Activated CD4-positive, alpha-beta T cell treated with anti-CD3 and anti-CD28 coated beads, Interleukin-2, amount 10 ng/mL, durations not matched to agents 24 days and 14 days (primary cell): ENCODE measurements at regions not wholly inside any gene's neighbourhood (a gene's known extent, or its start where the extent isn't known, plus 50 kb on each side); places are given as distances from the start of the nearest gene placed in this dataset.

Experiments
- DNase-seq: peaks from one replicate; pipeline ENCODE4 v3.0.0; 2022
- H3K27ac Mint-ChIP-seq: one replicate; pipeline ENCODE4 v1.8.0; 2022; ENCODE audit warnings: mild to moderate bottlenecking, mixed read lengths
- H3K27me3 Mint-ChIP-seq: one replicate; pipeline ENCODE4 v1.8.0; 2022; ENCODE audit warnings: mixed read lengths
- H3K36me3 Mint-ChIP-seq: one replicate; pipeline ENCODE4 v1.8.0; 2022; ENCODE audit warnings: low read depth, mild to moderate bottlenecking, mixed read lengths
- H3K4me1 Mint-ChIP-seq: one replicate; pipeline ENCODE4 v1.8.0; 2021; ENCODE audit warnings: mixed read lengths
- H3K4me3 Mint-ChIP-seq: one replicate; pipeline ENCODE4 v1.8.0; 2022; ENCODE audit warnings: mild to moderate bottlenecking, moderate library complexity, mixed read lengths
- H3K9me3 Mint-ChIP-seq: one replicate; pipeline ENCODE4 v1.8.0; 2021; ENCODE audit warnings: mixed read lengths
- intact Hi-C: fragments of 100-400 bp; cut with micrococcal nuclease; formaldehyde crosslinking; loops from one replicate; pipeline ENCODE4 v1.15.1; 2023

- intact Hi-C loops = no loop called here
- no peak overlapping the region for H3K27ac Mint-ChIP-seq
- DNase-seq = no peak
- peaks cover 58% of the 10 kb centered on the region for H3K4me1 Mint-ChIP-seq
- no peaks in the 10 kb centered on the region for H3K9me3 Mint-ChIP-seq
- H3K36me3 Mint-ChIP-seq = no peaks in the 10 kb centered on the region
- no peak overlapping the region for H3K4me3 Mint-ChIP-seq
- H3K27me3 Mint-ChIP-seq = peaks cover 20% of the 10 kb centered on the region
Observed at GRCh38 chr15:70498096-70498626, 265.2 kb downstream of the UACA start.

GRCh38 chr15:70497661-70498060 is 265.7 kb downstream of the UACA start:
- peaks cover 20% of the 10 kb centered on the region for H3K27me3 Mint-ChIP-seq
- intact Hi-C loops = no loop called here
- H3K9me3 Mint-ChIP-seq = no peaks in the 10 kb centered on the region
- H3K36me3 Mint-ChIP-seq = no peaks in the 10 kb centered on the region
- DNase-seq = no peak
- H3K4me1 Mint-ChIP-seq = peaks cover 58% of the 10 kb centered on the region
- H3K4me3 Mint-ChIP-seq = no peak overlapping the region
- H3K27ac Mint-ChIP-seq = no peak overlapping the region

- DNase-seq = no peak
- no peaks in the 10 kb centered on the region for H3K36me3 Mint-ChIP-seq
- H3K9me3 Mint-ChIP-seq = no peaks in the 10 kb centered on the region
- H3K27me3 Mint-ChIP-seq = peaks cover 22% of the 10 kb centered on the region
- intact Hi-C loops = loop anchor here (1.0 kb wide), 1 partner anchor 10 kb away; no protein-coding TSS in a partner anchor
- peaks cover 66% of the 10 kb centered on the region for H3K4me1 Mint-ChIP-seq
- no peak overlapping the region for H3K4me3 Mint-ChIP-seq
- H3K27ac Mint-ChIP-seq = peak overlapping the region; percentile 9
Observed at GRCh38 chr15:70495991-70496599, 267.3 kb downstream of the UACA start.

- no peaks in the 10 kb centered on the region for H3K36me3 Mint-ChIP-seq
- no peaks in the 10 kb centered on the region for H3K9me3 Mint-ChIP-seq
- peaks cover 20% of the 10 kb centered on the region for H3K27me3 Mint-ChIP-seq
- no peak for DNase-seq
- peak overlapping the region; percentile 57 for H3K27ac Mint-ChIP-seq
- peaks cover 74% of the 10 kb centered on the region for H3K4me1 Mint-ChIP-seq
- intact Hi-C loops = loop anchor here (1.0 to 5.0 kb wide), 2 partner anchors 9 to 52 kb away; no protein-coding TSS in a partner anchor
- H3K4me3 Mint-ChIP-seq = no peak overlapping the region
Observed at GRCh38 chr15:70494852-70495571, 268.3 kb downstream of the UACA start.

- DNase-seq = no peak
- Mint-ChIP-seq H3K27me3 (peaks cover 24% of the 10 kb centered on the region), H3K4me3 (peak overlapping the region; percentile 7)
Observed at GRCh38 chr15:70494517-70494851, 268.9 kb downstream of the UACA start.

GRCh38 chr15:70493787-70494516 is 269.4 kb downstream of the UACA start:
- peaks cover 28% of the 10 kb centered on the region for H3K27me3 Mint-ChIP-seq
- peak overlapping the region; percentile 96 for H3K27ac Mint-ChIP-seq
- intact Hi-C loops = loop anchor here (2.0 to 5.0 kb wide), 2 partner anchors 15 to 53 kb away; no protein-coding TSS in a partner anchor
- peak overlapping the region; percentile 7 for H3K4me3 Mint-ChIP-seq
- DNase-seq = peak; percentile 66
- peaks cover 75% of the 10 kb centered on the region for H3K4me1 Mint-ChIP-seq
- H3K36me3 Mint-ChIP-seq = no peaks in the 10 kb centered on the region
- H3K9me3 Mint-ChIP-seq = no peaks in the 10 kb centered on the region

More at GRCh38 chr15:70494517-70494851, 268.9 kb downstream of the UACA start:
- peaks cover 72% of the 10 kb centered on the region for H3K4me1 Mint-ChIP-seq
- H3K36me3 Mint-ChIP-seq = no peaks in the 10 kb centered on the region
- H3K27ac Mint-ChIP-seq = no peak overlapping the region
- intact Hi-C loops = loop anchor here (5.0 kb wide), 1 partner anchor 53 kb away; no protein-coding TSS in a partner anchor
- no peaks in the 10 kb centered on the region for H3K9me3 Mint-ChIP-seq

DNA sequence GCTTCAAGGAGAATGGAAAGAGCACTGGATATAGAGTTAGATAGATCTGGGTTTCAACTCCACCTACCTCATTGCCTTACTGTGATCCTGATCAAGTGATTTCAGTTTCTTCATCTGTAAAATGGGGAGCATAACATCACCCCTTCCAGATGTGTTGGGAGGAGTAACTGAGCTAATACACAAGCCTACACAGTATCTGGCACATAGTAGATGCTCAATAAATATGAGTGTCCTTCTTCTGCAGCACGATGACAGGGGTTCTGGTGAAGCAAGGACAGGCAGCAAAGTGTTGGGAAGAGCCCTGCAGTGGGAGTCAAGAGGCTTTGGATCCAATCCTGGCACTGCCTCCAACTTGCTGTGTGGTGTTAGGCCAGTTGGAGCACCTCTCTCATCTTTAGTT is 270.0 kb downstream of the UACA start:
- Mint-ChIP-seq H3K27me3 (peaks cover 32% of the 10 kb centered on the region), H3K27ac (peak overlapping the region; percentile 96), H3K36me3 (no peaks in the 10 kb centered on the region), H3K4me3 (peak overlapping the region; percentile 81), H3K4me1 (peaks cover 78% of the 10 kb centered on the region), H3K9me3 (no peaks in the 10 kb centered on the region)
- peak; percentile 65 for DNase-seq
- intact Hi-C loops = loop anchor here (2.0 to 5.0 kb wide), 2 partner anchors 15 to 54 kb away; no protein-coding TSS in a partner anchor

DNA sequence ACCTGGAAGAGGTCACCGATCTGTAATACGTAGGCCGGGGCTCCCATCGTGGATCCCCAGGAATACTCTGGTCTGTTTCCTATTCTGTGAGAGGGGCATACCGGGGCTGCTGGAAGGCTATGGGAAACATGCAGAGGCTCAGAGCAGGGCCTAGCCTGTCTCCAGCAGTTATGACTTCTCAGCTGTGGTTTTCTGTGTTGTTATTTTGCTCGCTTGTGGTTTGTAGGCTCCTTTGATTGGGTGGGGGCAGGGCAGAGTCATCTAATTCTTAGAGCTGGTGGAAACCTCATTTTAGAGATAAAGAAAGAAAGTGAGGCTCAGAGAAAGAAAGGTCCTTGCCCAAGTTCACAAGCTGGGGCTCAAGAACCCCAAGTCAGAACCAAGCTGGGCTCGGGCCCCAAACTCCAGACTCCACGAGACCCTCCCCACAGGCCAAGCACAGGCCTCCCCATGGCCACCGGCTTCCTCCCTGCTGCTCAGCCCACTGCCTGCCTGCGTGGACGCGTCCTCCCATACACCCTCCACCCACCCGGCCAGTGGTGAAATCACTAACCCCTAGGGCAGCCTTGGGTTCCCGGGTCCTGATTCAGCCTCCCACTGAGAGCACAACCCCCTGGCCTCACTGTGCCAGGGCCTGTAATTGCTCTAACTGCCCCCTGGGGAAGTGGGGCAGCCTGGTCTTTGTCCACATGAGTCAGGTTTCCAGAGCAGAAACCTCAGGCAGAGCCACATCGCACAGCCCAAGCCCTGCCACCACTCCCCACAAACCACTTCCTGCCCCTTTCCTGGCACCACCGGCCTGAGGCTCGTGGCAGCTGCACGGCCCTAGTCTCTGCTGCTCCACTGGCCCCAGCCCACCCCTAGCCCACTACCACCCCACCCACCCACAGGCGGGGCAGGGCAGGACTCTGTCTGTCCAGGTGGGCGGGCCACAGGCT is 270.8 kb downstream of the UACA start:
- Mint-ChIP-seq H3K27ac (peak overlapping the region; percentile 96), H3K27me3 (peaks cover 31% of the 10 kb centered on the region), H3K4me3 (peak overlapping the region; percentile 81), H3K9me3 (no peaks in the 10 kb centered on the region), H3K36me3 (no peaks in the 10 kb centered on the region), H3K4me1 (peaks cover 85% of the 10 kb centered on the region)
- intact Hi-C loops = loop anchor here (1.0 to 5.0 kb wide), 8 partner anchors 12 to 918 kb away; no protein-coding TSS in a partner anchor
- DNase-seq = peak; percentile 96

DNA sequence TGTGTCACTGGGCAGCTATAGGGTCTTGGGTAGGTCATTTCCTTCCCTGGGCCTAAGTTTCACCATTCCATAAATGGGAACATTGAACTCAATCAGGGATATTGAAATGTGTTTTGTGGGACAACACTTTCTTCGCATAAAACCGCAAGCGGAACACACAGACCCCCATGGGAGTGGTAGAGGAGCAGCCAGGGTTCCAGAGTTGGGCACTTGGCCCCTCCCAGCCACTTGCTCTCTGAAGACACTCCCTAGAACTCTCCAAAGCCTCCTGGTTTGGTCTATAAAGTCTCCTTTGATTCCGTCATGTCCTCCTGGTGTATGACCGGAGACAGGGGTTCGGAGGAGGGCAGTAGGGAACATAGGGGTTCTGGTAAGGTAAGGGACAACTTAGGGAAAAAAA is 271.7 kb downstream of the UACA start:
- Mint-ChIP-seq H3K27ac (peak overlapping the region; percentile 96), H3K27me3 (peaks cover 27% of the 10 kb centered on the region), H3K4me1 (peaks cover 87% of the 10 kb centered on the region), H3K9me3 (no peaks in the 10 kb centered on the region), H3K4me3 (peak overlapping the region; percentile 81), H3K36me3 (no peaks in the 10 kb centered on the region)
- DNase-seq = peak; percentile 66
- intact Hi-C loops = loop anchor here (1.0 to 5.0 kb wide), 8 partner anchors 13 to 917 kb away; no protein-coding TSS in a partner anchor

- Mint-ChIP-seq H3K27me3 (peaks cover 24% of the 10 kb centered on the region), H3K27ac (peak overlapping the region; percentile 96), H3K9me3 (no peaks in the 10 kb centered on the region), H3K4me1 (peaks cover 88% of the 10 kb centered on the region), H3K4me3 (peak overlapping the region; percentile 81), H3K36me3 (no peaks in the 10 kb centered on the region)
- intact Hi-C loops = loop anchor here (5.0 kb wide), 1 partner anchor 56 kb away; no protein-coding TSS in a partner anchor
- DNase-seq = peak; percentile 81
Observed at GRCh38 chr15:70491201-70491621, 272.1 kb downstream of the UACA start.

DNA sequence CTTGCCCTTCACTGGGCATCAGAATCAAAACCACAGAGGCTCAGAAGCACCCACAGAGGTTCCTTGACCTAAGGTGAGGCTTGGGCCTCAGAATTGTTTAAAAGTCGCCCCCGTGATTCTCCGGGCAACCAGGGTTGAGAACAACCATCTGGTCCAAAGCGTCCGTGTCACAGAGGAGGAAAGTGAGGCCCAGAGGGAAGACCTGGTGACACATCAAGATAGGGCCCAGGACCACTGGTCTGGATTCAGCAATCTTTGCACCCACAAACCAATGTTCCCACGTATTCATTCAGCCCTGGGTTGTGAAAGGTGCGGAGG is 272.6 kb downstream of the UACA start:
- no peak for DNase-seq
- Mint-ChIP-seq H3K27me3 (peaks cover 23% of the 10 kb centered on the region), H3K4me3 (peak overlapping the region; percentile 81), H3K4me1 (peaks cover 88% of the 10 kb centered on the region), H3K9me3 (no peaks in the 10 kb centered on the region), H3K27ac (peak overlapping the region; percentile 96), H3K36me3 (no peaks in the 10 kb centered on the region)
- intact Hi-C loops = loop anchor here (5.0 kb wide), 1 partner anchor 57 kb away; no protein-coding TSS in a partner anchor

- Mint-ChIP-seq H3K36me3 (no peaks in the 10 kb centered on the region), H3K4me1 (peaks cover 87% of the 10 kb centered on the region), H3K27me3 (peaks cover 20% of the 10 kb centered on the region), H3K27ac (peak overlapping the region; percentile 49), H3K9me3 (no peaks in the 10 kb centered on the region), H3K4me3 (no peak overlapping the region)
- intact Hi-C loops = loop anchor here (5.0 kb wide), 1 partner anchor 57 kb away; no protein-coding TSS in a partner anchor
- no peak for DNase-seq
Observed at GRCh38 chr15:70490148-70490837, 273.1 kb downstream of the UACA start.
